Limb (tissue), 2 donors: ENCODE measurements at regions not wholly inside any gene's neighbourhood (a gene's known extent, or its start where the extent isn't known, plus 50 kb on each side); places are given as distances from the start of the nearest gene placed in this dataset.
"Not testable (repeated sequence)": the region's sequence is repeated elsewhere in the genome, so short reads cannot be mapped to it uniquely, and the experiment has no call there.

Source experiments
- DNase-seq, 2 donors: peaks; one replicate each; pipeline ENCODE4 v3.0.0-alpha.2; 2016; ENCODE audit errors: extremely low spot score in 2 of 2

GRCh38 chr11:34001557-34002064 is 49.9 kb upstream of the CAPRIN1 start:
- no peak for DNase-seq

- DNase-seq: no peak
Observed at GRCh38 chr11:33999393-33999792, 52.1 kb upstream of the CAPRIN1 start.

- peak in 1 of 2 donors; percentile 28 for DNase-seq
Observed at GRCh38 chr11:33997584-33998251, 53.8 kb upstream of the CAPRIN1 start.

GRCh38 chr11:33996498-33997454 is 54.8 kb upstream of the CAPRIN1 start:
- DNase-seq: peak; percentile 58 to 77

GRCh38 chr11:33994937-33995336 is 56.6 kb upstream of the CAPRIN1 start:
- DNase-seq: no peak

GRCh38 chr11:33991136-33991535 is 60.4 kb upstream of the CAPRIN1 start:
- DNase-seq: not testable (repeated sequence)

- not testable (repeated sequence) for DNase-seq
Observed at GRCh38 chr11:33990131-33990530, 61.4 kb upstream of the CAPRIN1 start.

GRCh38 chr11:33989461-33989860 is 62.1 kb upstream of the CAPRIN1 start:
- DNase-seq: no peak

- no peak for DNase-seq
Observed at GRCh38 chr11:33988586-33989370, 62.8 kb upstream of the CAPRIN1 start.

- peak; percentile 65 to 72 for DNase-seq
Observed at GRCh38 chr11:33987975-33988580, 63.5 kb upstream of the CAPRIN1 start.

- no peak for DNase-seq
Observed at GRCh38 chr11:33987545-33987944, 64.0 kb upstream of the CAPRIN1 start.

- not testable (repeated sequence) for DNase-seq
Observed at GRCh38 chr11:33986597-33987501, 64.7 kb upstream of the CAPRIN1 start.

GRCh38 chr11:33984682-33985389 is 66.7 kb upstream of the CAPRIN1 start:
- no peak for DNase-seq

- no peak for DNase-seq
Observed at GRCh38 chr11:33982661-33983060, 68.9 kb upstream of the CAPRIN1 start.

- DNase-seq: no peak
Observed at GRCh38 chr11:33980897-33981296, 70.6 kb upstream of the CAPRIN1 start.

GRCh38 chr11:33978376-33978775 is 73.2 kb upstream of the CAPRIN1 start:
- no peak for DNase-seq

GRCh38 chr11:33977676-33978075 is 73.9 kb upstream of the CAPRIN1 start:
- no peak for DNase-seq

GRCh38 chr11:33976495-33977199 is 74.9 kb upstream of the CAPRIN1 start:
- DNase-seq: no peak

- no peak for DNase-seq
Observed at GRCh38 chr11:33974804-33975203, 76.7 kb upstream of the CAPRIN1 start.
